Glutamatergic neuron (in vitro differentiated cells): ENCODE measurements at regions not wholly inside any gene's neighbourhood (a gene's known extent, or its start where the extent isn't known, plus 50 kb on each side); places are given as distances from the start of the nearest gene placed in this dataset.

Experiments used
- DNase-seq: peaks from one replicate; pipeline ENCODE4 v3.0.0; 2022
- H3K27ac Mint-ChIP-seq: one replicate; pipeline ENCODE4 v1.8.0; 2020; ENCODE audit warnings: mild to moderate bottlenecking, mixed read lengths, inconsistent platforms; ENCODE audit not compliant: unreplicated experiment
- H3K27me3 Mint-ChIP-seq: one replicate; pipeline ENCODE4 v1.8.0; 2020; ENCODE audit warnings: mild to moderate bottlenecking, moderate library complexity, mixed read lengths, inconsistent platforms; ENCODE audit not compliant: unreplicated experiment
- H3K36me3 Mint-ChIP-seq: one replicate; pipeline ENCODE4 v1.8.0; 2020; ENCODE audit warnings: mild to moderate bottlenecking, mixed read lengths, inconsistent platforms; ENCODE audit not compliant: unreplicated experiment
- H3K4me1 Mint-ChIP-seq: one replicate; pipeline ENCODE4 v1.8.0; 2020; ENCODE audit warnings: mild to moderate bottlenecking, low read depth, mixed read lengths, inconsistent platforms; ENCODE audit not compliant: unreplicated experiment
- H3K4me3 Mint-ChIP-seq: one replicate; pipeline ENCODE4 v1.8.0; 2020; ENCODE audit warnings: mild to moderate bottlenecking, mixed read lengths, inconsistent platforms; ENCODE audit not compliant: unreplicated experiment
- H3K9me3 Mint-ChIP-seq: one replicate; pipeline ENCODE4 v1.8.0; 2020; ENCODE audit warnings: mild to moderate bottlenecking, moderate library complexity, mixed read lengths, inconsistent platforms; ENCODE audit not compliant: unreplicated experiment
- TF ChIP-seq, protein P1 (sequence below): fragments of 200-600 bp; sonication (generic); IDR thresholded peaks from one replicate; pipeline ENCODE4 v1.5.0; 2021; ENCODE audit not compliant: partially characterized antibody, unreplicated experiment

GRCh38 chr2:199160081-199160480, 297.7 kb downstream of the SATB2 start:
- H3K4me1 Mint-ChIP-seq = peaks cover 8% of the 10 kb centered on the region
- TF ChIP-seq, protein P1, sequence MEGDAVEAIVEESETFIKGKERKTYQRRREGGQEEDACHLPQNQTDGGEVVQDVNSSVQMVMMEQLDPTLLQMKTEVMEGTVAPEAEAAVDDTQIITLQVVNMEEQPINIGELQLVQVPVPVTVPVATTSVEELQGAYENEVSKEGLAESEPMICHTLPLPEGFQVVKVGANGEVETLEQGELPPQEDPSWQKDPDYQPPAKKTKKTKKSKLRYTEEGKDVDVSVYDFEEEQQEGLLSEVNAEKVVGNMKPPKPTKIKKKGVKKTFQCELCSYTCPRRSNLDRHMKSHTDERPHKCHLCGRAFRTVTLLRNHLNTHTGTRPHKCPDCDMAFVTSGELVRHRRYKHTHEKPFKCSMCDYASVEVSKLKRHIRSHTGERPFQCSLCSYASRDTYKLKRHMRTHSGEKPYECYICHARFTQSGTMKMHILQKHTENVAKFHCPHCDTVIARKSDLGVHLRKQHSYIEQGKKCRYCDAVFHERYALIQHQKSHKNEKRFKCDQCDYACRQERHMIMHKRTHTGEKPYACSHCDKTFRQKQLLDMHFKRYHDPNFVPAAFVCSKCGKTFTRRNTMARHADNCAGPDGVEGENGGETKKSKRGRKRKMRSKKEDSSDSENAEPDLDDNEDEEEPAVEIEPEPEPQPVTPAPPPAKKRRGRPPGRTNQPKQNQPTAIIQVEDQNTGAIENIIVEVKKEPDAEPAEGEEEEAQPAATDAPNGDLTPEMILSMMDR = no peak
- H3K9me3 Mint-ChIP-seq = peaks cover 2% of the 10 kb centered on the region
- no peak overlapping the region for H3K27ac Mint-ChIP-seq
- H3K4me3 Mint-ChIP-seq = no peak overlapping the region
- DNase-seq = no peak
- peaks cover 11% of the 10 kb centered on the region for H3K36me3 Mint-ChIP-seq
- peaks cover 5% of the 10 kb centered on the region for H3K27me3 Mint-ChIP-seq

DNA sequence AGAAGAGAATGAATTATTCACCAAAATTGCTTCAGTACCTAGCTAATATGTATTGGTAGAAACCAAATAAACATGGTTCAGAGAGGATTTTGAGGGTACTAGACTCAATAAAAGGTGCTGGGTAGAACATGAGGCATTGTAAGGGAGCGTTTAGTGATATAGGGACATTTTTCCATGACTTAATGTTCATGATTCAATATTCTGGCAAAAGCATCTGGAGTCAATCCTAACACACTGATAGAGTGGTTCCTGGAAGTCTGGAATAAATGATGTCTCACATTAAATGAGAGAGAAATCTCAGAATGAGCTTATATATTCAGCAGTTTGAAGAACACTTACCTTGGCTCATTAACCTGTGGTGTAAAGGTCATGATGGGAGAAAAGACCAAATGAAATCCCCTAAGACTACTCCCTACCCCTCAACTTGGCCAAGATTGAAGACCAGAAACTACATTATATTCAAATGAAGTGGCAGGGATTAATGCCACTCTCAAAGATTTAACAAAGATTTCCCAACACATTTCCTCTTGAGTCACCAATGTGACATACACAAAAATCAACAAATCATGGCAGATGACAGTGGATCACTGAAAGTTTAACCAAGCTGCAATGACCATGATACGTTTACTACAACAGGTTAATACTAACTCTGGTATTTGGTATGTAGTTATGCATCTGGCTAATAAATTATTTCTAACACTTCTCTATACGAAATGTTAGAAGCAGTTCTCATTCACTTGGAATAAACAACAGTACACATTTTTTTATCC, 309.5 kb downstream of the SATB2 start:
- TF ChIP-seq, protein P1 = no peak
- Mint-ChIP-seq H3K9me3 (no peaks in the 10 kb centered on the region), H3K27me3 (no peaks in the 10 kb centered on the region), H3K4me3 (no peak overlapping the region), H3K36me3 (no peaks in the 10 kb centered on the region), H3K27ac (no peak overlapping the region), H3K4me1 (peaks cover 7% of the 10 kb centered on the region)
- DNase-seq = no peak

GRCh38 chr2:199147216-199147615, 310.5 kb downstream of the SATB2 start:
- Mint-ChIP-seq H3K27ac (no peak overlapping the region), H3K9me3 (peaks cover under 1% of the 10 kb centered on the region), H3K36me3 (peaks cover 2% of the 10 kb centered on the region), H3K4me1 (peaks cover 7% of the 10 kb centered on the region), H3K4me3 (no peak overlapping the region), H3K27me3 (no peaks in the 10 kb centered on the region)
- TF ChIP-seq, protein P1 = no peak
- DNase-seq = no peak

GRCh38 chr2:199144546-199144945, 313.2 kb downstream of the SATB2 start:
- TF ChIP-seq, protein P1 = no peak
- no peak for DNase-seq
- Mint-ChIP-seq H3K27me3 (no peaks in the 10 kb centered on the region), H3K9me3 (peaks cover 1% of the 10 kb centered on the region), H3K36me3 (peaks cover 5% of the 10 kb centered on the region), H3K4me1 (peaks cover 7% of the 10 kb centered on the region), H3K27ac (no peak overlapping the region), H3K4me3 (no peak overlapping the region)

- TF ChIP-seq, protein P1 = no peak
- DNase-seq = no peak
- H3K27ac Mint-ChIP-seq = no peak overlapping the region
- H3K27me3 Mint-ChIP-seq = no peaks in the 10 kb centered on the region
- H3K9me3 Mint-ChIP-seq = peaks cover 1% of the 10 kb centered on the region
- no peak overlapping the region for H3K4me3 Mint-ChIP-seq
- peaks cover 7% of the 10 kb centered on the region for H3K4me1 Mint-ChIP-seq
- H3K36me3 Mint-ChIP-seq = peaks cover 5% of the 10 kb centered on the region
Observed at GRCh38 chr2:199144036-199144435, 313.7 kb downstream of the SATB2 start.
